HG03159 (cell line): ENCODE measurements at regions not wholly inside any gene's neighbourhood (a gene's known extent, or its start where the extent isn't known, plus 50 kb on each side); places are given as distances from the start of the nearest gene placed in this dataset.

Experiments used
- ATAC-seq: cut with Tn5 transposase; IDR thresholded peaks from one replicate; pipeline ENCODE4 v1.9.1; 2021; ENCODE audit warnings: mild to moderate bottlenecking, moderate library complexity; ENCODE audit not compliant: unreplicated experiment

DNA sequence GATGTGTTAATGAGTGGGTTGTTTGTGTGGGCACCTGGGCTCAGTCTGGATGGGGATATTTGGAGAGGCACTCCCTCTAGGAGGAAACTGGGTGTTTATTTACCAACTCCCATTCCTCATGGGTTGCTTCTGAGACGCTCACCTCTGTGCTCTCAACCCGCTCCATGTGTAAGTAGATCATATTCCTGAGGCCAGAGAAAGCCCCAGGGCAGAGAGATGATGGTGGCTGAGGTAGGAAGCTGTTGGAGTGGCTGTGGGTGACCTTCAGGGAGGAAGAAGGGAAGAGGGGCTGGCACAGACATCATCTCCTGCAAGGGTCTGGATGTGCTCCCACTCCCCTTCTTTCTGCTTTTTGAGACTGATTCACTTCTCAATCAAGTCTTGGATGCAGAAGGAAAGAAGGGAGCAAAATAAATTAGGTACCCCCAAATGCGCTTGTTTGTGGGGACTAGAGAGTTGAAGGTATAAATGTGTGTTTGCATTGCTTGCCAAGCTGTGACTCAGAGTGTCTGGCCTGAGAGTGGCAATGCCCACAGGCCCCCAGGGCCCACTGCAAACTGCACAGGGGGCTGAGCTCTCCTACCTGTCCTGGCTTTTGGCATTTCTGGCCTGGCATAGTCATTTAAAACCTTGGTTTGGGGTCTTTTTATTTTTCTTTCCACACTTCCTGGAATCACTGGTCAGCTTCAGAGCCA, 57.2 kb upstream of the TNP1 start:
- no peak for ATAC-seq

DNA sequence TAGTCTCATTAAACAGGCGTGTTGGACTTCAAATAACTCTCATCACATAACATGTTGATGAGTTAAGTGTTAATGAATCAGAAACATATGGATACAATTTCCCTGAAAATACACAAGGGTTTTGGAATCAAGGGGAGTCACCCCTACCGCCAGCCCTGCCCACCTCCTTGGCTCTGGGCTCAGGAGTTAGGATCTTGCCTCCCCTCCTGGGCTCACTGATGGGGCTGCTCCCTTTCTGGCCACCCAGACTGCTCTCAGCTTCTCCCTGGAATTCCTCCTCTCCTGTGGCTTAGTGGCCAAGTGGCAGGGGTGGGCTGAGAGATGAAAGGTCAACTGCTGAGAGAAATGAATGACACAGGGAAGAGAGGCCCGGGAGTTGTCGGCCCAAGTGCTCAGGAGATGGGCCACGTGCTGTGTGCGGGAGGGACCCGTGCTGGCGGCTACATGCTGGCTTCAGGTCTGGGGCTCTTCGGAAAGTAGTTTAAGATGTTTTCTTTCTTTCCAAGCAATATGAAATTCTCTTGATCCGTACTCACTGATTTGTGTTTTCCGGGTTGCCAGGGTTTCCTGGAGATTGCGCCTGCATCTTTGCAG, 55.8 kb upstream of the TNP1 start:
- ATAC-seq = no peak

DNA sequence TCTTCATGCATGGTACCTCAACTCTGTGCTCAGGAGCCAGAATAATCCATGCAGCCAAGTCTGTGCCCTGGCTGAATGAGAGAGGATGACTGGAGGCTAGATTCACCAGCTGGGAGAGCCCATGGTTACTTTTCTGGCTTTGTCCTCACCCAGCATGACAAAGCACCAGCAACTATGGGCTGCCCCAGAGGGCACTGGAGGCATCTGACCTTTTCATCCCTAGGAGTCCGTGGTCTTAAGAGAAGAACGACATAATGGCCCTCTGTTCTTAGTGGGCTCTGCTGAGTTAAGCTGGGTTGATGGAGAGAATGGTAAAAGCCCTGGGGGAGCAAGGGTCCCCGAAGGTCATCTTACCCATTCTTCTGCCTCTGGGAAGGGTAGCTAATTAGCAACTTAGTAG, 54.6 kb upstream of the TNP1 start:
- ATAC-seq = no peak

GRCh38 chr2:216911886-216912285, 52.0 kb upstream of the TNP1 start:
- no peak for ATAC-seq

DNA sequence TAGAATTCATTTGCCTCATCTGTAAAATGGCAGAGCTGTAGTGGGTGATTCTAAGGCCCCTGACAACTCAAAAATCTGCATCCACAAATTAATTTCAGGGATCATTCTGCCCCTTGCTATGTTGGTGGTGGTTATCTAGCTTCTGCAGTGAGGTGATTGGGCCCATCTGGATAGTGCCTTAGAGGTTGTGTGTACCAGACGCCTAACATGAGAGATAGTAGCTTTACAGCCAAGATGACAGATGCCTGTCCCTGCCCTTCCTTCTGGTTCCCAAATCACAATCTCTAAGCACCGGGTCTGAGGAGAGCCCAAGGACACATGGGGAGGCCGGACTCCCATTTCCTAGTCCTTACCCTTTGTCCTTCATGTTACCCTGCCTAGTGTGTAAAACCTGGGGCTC, 51.1 kb upstream of the TNP1 start:
- ATAC-seq = no peak

DNA sequence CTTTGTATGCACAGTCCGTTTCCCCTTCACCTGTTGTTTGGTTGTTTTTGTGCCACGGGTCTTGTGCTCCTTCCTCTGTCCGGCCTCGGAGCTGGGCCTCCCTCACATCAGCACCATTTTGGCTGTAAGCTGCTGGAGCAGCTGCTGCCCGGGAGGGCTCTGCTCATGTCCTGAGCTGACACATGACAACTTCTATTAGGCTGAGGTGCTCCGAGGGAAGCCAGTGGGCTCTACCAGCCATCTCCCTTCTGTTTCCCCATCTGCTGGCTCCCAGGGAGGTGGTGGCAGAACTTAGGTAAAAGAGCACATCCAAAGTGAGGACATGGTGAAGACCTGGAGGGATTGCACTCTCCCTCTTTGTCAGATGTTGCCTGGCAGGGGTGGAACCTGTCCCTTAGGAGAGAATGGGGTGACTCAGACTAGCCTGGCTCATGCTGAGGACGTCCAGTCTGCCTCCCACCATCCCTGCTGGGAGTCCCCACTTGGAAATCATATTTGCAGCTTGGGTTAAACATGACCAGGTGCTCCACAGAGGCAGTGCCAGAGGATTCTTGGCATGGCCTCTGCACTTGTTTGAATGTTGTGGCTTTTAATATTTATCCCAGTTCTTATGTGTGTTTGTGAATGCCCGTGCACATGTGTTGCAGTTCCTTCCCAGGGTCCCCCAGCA, 49.8 kb upstream of the TNP1 start:
- no peak for ATAC-seq
